PC-3 (cell line): ENCODE measurements at regions not wholly inside any gene's neighbourhood (a gene's known extent, or its start where the extent isn't known, plus 50 kb on each side); places are given as distances from the start of the nearest gene placed in this dataset.

ENCODE experiments used
- CTCF ChIP-seq: fragments of 300-600 bp; sonication (generic); conservative IDR thresholded peaks from 2 replicates; pipeline ENCODE4 v1.5.1; 2017; ENCODE audit warnings: antibody characterized with exemption, low read depth, mild to moderate bottlenecking, low read length
- EZH2 ChIP-seq: fragments of 300-600 bp; sonication (generic); IDR thresholded peaks from one replicate; pipeline ENCODE4 v1.6.1; 2017; ENCODE audit warnings: antibody characterized with exemption, mild to moderate bottlenecking, low read length; ENCODE audit not compliant: unreplicated experiment
- EZH2phosphoT487 ChIP-seq: fragments of 300-600 bp; sonication (generic); IDR thresholded peaks from 2 replicates; pipeline ENCODE4 v1.6.1; 2018; ENCODE audit warnings: mild to moderate bottlenecking, antibody characterized with exemption, low read length, borderline replicate concordance

GRCh38 chr15:39513936-39514335, 66.9 kb upstream of the THBS1 start:
- TF ChIP-seq CTCF (no peak), EZH2 (no peak), EZH2phosphoT487 (no peak)
